SW480 (cell line): ENCODE measurements at regions not wholly inside any gene's neighbourhood (a gene's known extent, or its start where the extent isn't known, plus 50 kb on each side); places are given as distances from the start of the nearest gene placed in this dataset.

Source experiments
- DNase-seq: peaks from one replicate; pipeline ENCODE4 v3.0.0-alpha.2; 2016; ENCODE audit warnings: low spot score

- DNase-seq = no peak
These were observed 51.5 kb upstream of the TMEM158 start for GRCh38 chr3:45277636-45278035.

GRCh38 chr3:45280232-45280631, 54.1 kb upstream of the TMEM158 start:
- no peak for DNase-seq

GRCh38 chr3:45280971-45281370, 54.9 kb upstream of the TMEM158 start:
- no peak for DNase-seq

- no peak for DNase-seq
These were observed 57.4 kb upstream of the TMEM158 start for GRCh38 chr3:45283471-45283870.

- no peak for DNase-seq
These were observed 71.2 kb upstream of the TMEM158 start for GRCh38 chr3:45297331-45297730.

GRCh38 chr3:45302470-45302869, 76.4 kb upstream of the TMEM158 start:
- no peak for DNase-seq

GRCh38 chr3:45306406-45307008, 80.4 kb upstream of the TMEM158 start:
- DNase-seq = no peak

- DNase-seq = no peak
These were observed 78.5 kb upstream of the LARS2 start for GRCh38 chr3:45309876-45310275.

- no peak for DNase-seq
These were observed 77.0 kb upstream of the LARS2 start for GRCh38 chr3:45311327-45311726.

GRCh38 chr3:45311953-45312801, 76.2 kb upstream of the LARS2 start:
- DNase-seq = no peak

GRCh38 chr3:45312836-45313493, 75.4 kb upstream of the LARS2 start:
- no peak for DNase-seq

GRCh38 chr3:45313743-45314403, 74.5 kb upstream of the LARS2 start:
- DNase-seq = no peak

GRCh38 chr3:45317710-45318109, 70.7 kb upstream of the LARS2 start:
- no peak for DNase-seq

- no peak for DNase-seq
These were observed 69.7 kb upstream of the LARS2 start for GRCh38 chr3:45318689-45319088.

- no peak for DNase-seq
These were observed 69.0 kb upstream of the LARS2 start for GRCh38 chr3:45319231-45319995.

- no peak for DNase-seq
These were observed 68.4 kb upstream of the LARS2 start for GRCh38 chr3:45319996-45320305.

- DNase-seq = no peak
These were observed 67.4 kb upstream of the LARS2 start for GRCh38 chr3:45320986-45321385.

GRCh38 chr3:45321607-45322391, 66.6 kb upstream of the LARS2 start:
- DNase-seq = peak; percentile 21

GRCh38 chr3:45322616-45323015, 65.8 kb upstream of the LARS2 start:
- DNase-seq = no peak

GRCh38 chr3:45325676-45326075, 62.7 kb upstream of the LARS2 start:
- DNase-seq = no peak

GRCh38 chr3:45329761-45330305, 58.5 kb upstream of the LARS2 start:
- no peak for DNase-seq
